SK-N-MC (cell line): ENCODE measurements at regions not wholly inside any gene's neighbourhood (a gene's known extent, or its start where the extent isn't known, plus 50 kb on each side); places are given as distances from the start of the nearest gene placed in this dataset.

Experiments used
- EZH2 ChIP-seq: fragments of 200-600 bp; sonication (generic); IDR thresholded peaks from one replicate; pipeline ENCODE4 v1.6.1; 2017; ENCODE audit warnings: antibody characterized with exemption
- FOXP2 ChIP-seq: optimal IDR thresholded peaks from 2 replicates; pipeline ENCODE3; 2011; ENCODE audit warnings: mild to moderate bottlenecking, moderate library complexity; ENCODE audit not compliant: insufficient read depth; ENCODE audit errors: extremely low read length, control extremely low read depth
- POLR2AphosphoS5 ChIP-seq: IDR thresholded peaks from 2 replicates; pipeline ENCODE4 v1.6.1; 2012; ENCODE audit warnings: mild to moderate bottlenecking, low read depth, low read length, borderline replicate concordance

- TF ChIP-seq EZH2 (no peak), POLR2AphosphoS5 (no peak), FOXP2 (no peak)
Measured at GRCh38 chr2:7703543-7704144, 786.4 kb downstream of the RNF144A start.
